ENCODE measurements at regions not wholly inside any gene's neighbourhood (a gene's known extent, or its start where the extent isn't known, plus 50 kb on each side); places are given as distances from the start of the nearest gene placed in this dataset.

GRCh38 chr2:194452504-194452903 lies 1204.5 kb upstream of the SLC39A10 start:
- Histone ChIP-seq H3K4me3 (no peak overlapping the region), H3K4me1 (no peaks in the 10 kb centered on the region), H3K27me3 (replicated peaks in 1 of 7) (no peaks in the 10 kb centered on the region), H3K36me3 (no peaks in the 10 kb centered on the region), H3K9me3 (peaks cover 0 to 8% (median 0%) of the 10 kb centered on the region in 8 donors), H3K27ac (no peak overlapping the region)
- no peak for TF ChIP-seq POLR2AphosphoS5 (IDR thresholded peaks at IDR 0.05)
- no peak for TF ChIP-seq CTCF (IDR thresholded peaks at IDR 0.05 in 8 of 11, conservative IDR thresholded peaks at IDR 0.05 in 3 of 11)
- no peak for TF ChIP-seq POLR2A (IDR thresholded peaks at IDR 0.05)
- DNase-seq: no peak
- intact Hi-C loops (cut with DNase I; ENCODE audit: low total_unique reads): no loop called here
- WGBS, 5 donors: 62 to 80% (median 71%) methylated on average over 5 of the region's 5 CpGs

GRCh38 chr2:194445226-194445625 lies 1211.8 kb upstream of the SLC39A10 start:
- H3K27ac ChIP-seq: no peak overlapping the region
- WGBS, 5 donors: 77 to 92% (median 84%) methylated on average over 2 of the region's 2 CpGs
- no peak overlapping the region for H3K4me3 ChIP-seq
- H3K9me3 ChIP-seq: peaks cover 0 to 25% (median 3%) of the 10 kb centered on the region in 8 donors
- TF ChIP-seq POLR2A (IDR thresholded peaks at IDR 0.05) (no peak), CTCF (IDR thresholded peaks at IDR 0.05 in 8 of 11, conservative IDR thresholded peaks at IDR 0.05 in 3 of 11) (no peak), POLR2AphosphoS5 (IDR thresholded peaks at IDR 0.05) (no peak)
- intact Hi-C loops (cut with DNase I; ENCODE audit: low total_unique reads): no loop called here
- H3K36me3 ChIP-seq: no peaks in the 10 kb centered on the region
- no peak for DNase-seq
- no peaks in the 10 kb centered on the region for H3K4me1 ChIP-seq
- H3K27me3 ChIP-seq (replicated peaks in 1 of 7): no peaks in the 10 kb centered on the region

GRCh38 chr2:194443926-194444325 lies 1213.1 kb upstream of the SLC39A10 start:
- H3K27me3 ChIP-seq (replicated peaks in 1 of 7): no peaks in the 10 kb centered on the region
- no peak overlapping the region for H3K27ac ChIP-seq
- H3K4me3 ChIP-seq: no peak overlapping the region
- H3K4me1 ChIP-seq: no peaks in the 10 kb centered on the region
- H3K36me3 ChIP-seq: no peaks in the 10 kb centered on the region
- H3K9me3 ChIP-seq: peaks cover 0 to 26% (median 7%) of the 10 kb centered on the region in 8 donors
- DNase-seq: no peak
- TF ChIP-seq POLR2AphosphoS5 (IDR thresholded peaks at IDR 0.05): no peak
- TF ChIP-seq POLR2A (IDR thresholded peaks at IDR 0.05): no peak
- no peak for TF ChIP-seq CTCF (IDR thresholded peaks at IDR 0.05 in 8 of 11, conservative IDR thresholded peaks at IDR 0.05 in 3 of 11)
- intact Hi-C loops (cut with DNase I; ENCODE audit: low total_unique reads): no loop called here
- WGBS, 5 donors: 71 to 87% (median 77%) methylated on average over 1 of the region's 1 CpG

GRCh38 chr2:194424683-194425209 lies 1232.3 kb upstream of the SLC39A10 start:
- H3K27ac ChIP-seq: no peak overlapping the region
- TF ChIP-seq POLR2A (IDR thresholded peaks at IDR 0.05): no peak
- no peak for TF ChIP-seq CTCF (IDR thresholded peaks at IDR 0.05 in 8 of 11, conservative IDR thresholded peaks at IDR 0.05 in 3 of 11)
- TF ChIP-seq POLR2AphosphoS5 (IDR thresholded peaks at IDR 0.05): no peak
- no peak overlapping the region for H3K4me3 ChIP-seq
- no peaks in the 10 kb centered on the region for H3K9me3 ChIP-seq
- no peaks in the 10 kb centered on the region for H3K4me1 ChIP-seq
- no peak for DNase-seq
- no peaks in the 10 kb centered on the region for H3K36me3 ChIP-seq
- WGBS, 5 donors: 59 to 88% (median 78%) methylated on average over 3 of the region's 3 CpGs
- H3K27me3 ChIP-seq (replicated peaks in 1 of 7): no peaks in the 10 kb centered on the region
- intact Hi-C loops (cut with DNase I; ENCODE audit: low total_unique reads): no loop called here

All from spleen (tissue), 11 donors.